K562 (cell line): ENCODE measurements at regions not wholly inside any gene's neighbourhood (a gene's known extent, or its start where the extent isn't known, plus 50 kb on each side); places are given as distances from the start of the nearest gene placed in this dataset.

Experiments used
- ATF4 ChIP-seq: fragments of 450-650 bp; formaldehyde crosslinking; IDR thresholded peaks from 2 replicates; pipeline ENCODE4 v1.4.0; 2022; ENCODE audit warnings: mild to moderate bottlenecking, moderate library complexity
- BRD9 ChIP-seq: fragments of 450-650 bp; IDR thresholded peaks from 2 replicates; pipeline ENCODE4 v1.6.1; 2018; ENCODE audit warnings: low read depth; ENCODE audit not compliant: partially characterized antibody
- CREB1 ChIP-seq, 2 experiments: sonication (generic) in 1 of 2; formaldehyde crosslinking in 1 of 2; IDR thresholded peaks; 2 replicates each; pipeline versions ENCODE4 v1.6.1 to v1.8.0; 2012 to 2022; ENCODE audit warnings: inconsistent platforms in 1 of 2, mild to moderate bottlenecking in 1 of 2, missing genetic modification reagents in 1 of 2, moderate library complexity in 1 of 2
- E2F5 ChIP-seq: sonication (generic); formaldehyde crosslinking; IDR thresholded peaks from 2 replicates; pipeline ENCODE4 v1.8.0; 2022; ENCODE audit warnings: mild to moderate bottlenecking, missing genetic modification reagents
- EGR1 ChIP-seq: fragments of 450-650 bp; conservative IDR thresholded peaks from 2 replicates; pipeline ENCODE4 v1.6.1; 2017; ENCODE audit warnings: mild to moderate bottlenecking
- FOXJ3 ChIP-seq: sonication (generic); formaldehyde crosslinking; IDR thresholded peaks from 2 replicates; pipeline ENCODE4 v1.4.0; 2020; ENCODE audit warnings: mild to moderate bottlenecking, missing genetic modification reagents
- FOXK2 ChIP-seq, 2 experiments: fragments of 450-650 bp; IDR thresholded peaks in 1 of 2; conservative IDR thresholded peaks in 1 of 2; 2 replicates each; pipeline ENCODE4 v1.6.1; 2016; ENCODE audit warnings: low read depth in 2 of 2, mild to moderate bottlenecking in 1 of 2
- KDM5B ChIP-seq: fragments of 200-600 bp; sonication (generic); IDR thresholded peaks from 2 replicates; pipeline ENCODE4 v1.6.1; 2012; ENCODE audit warnings: low read depth, mild to moderate bottlenecking, moderate library complexity, low read length, control low read depth, inconsistent platforms; ENCODE audit not compliant: insufficient replicate concordance
- MCM7 ChIP-seq, 2 experiments: fragments of 450-650 bp; IDR thresholded peaks; 2 replicates each; pipeline ENCODE4 v1.6.1; 2016 to 2018
- NFATC3 ChIP-seq: fragments of 450-650 bp; IDR thresholded peaks from 2 replicates; pipeline ENCODE4 v1.6.1; 2017; ENCODE audit warnings: mild to moderate bottlenecking
- PATZ1 ChIP-seq: fragments of 250-450 bp; sonication (Bioruptor Pico); IDR thresholded peaks from 2 replicates; pipeline ENCODE4 v1.5.0; 2020; ENCODE audit warnings: mild to moderate bottlenecking, borderline replicate concordance
- SMARCE1 ChIP-seq: fragments of 450-650 bp; IDR thresholded peaks from 2 replicates; pipeline ENCODE4 v1.7.1; 2016; ENCODE audit warnings: mild to moderate bottlenecking
- STAG1 ChIP-seq: sonication (generic); formaldehyde crosslinking; IDR thresholded peaks from 2 replicates; pipeline ENCODE4 v1.5.0; 2020; ENCODE audit warnings: missing genetic modification reagents, borderline replicate concordance
- TCF15 ChIP-seq: fragments of 250-450 bp; sonication (Bioruptor Pico); IDR thresholded peaks from 2 replicates; pipeline ENCODE4 v1.8.0; 2022; ENCODE audit warnings: moderate library complexity, mild to moderate bottlenecking, inconsistent platforms
- TCF3 ChIP-seq: sonication (generic); formaldehyde crosslinking; IDR thresholded peaks from 2 replicates; pipeline ENCODE4 v1.4.0; 2020; ENCODE audit warnings: mild to moderate bottlenecking, missing genetic modification reagents
- TFAM ChIP-seq: fragments of 250-450 bp; sonication (Bioruptor Pico); conservative IDR thresholded peaks from 2 replicates; pipeline ENCODE4 v1.5.0; 2021; ENCODE audit warnings: mild to moderate bottlenecking, moderate library complexity
- TGIF2 ChIP-seq: sonication (generic); formaldehyde crosslinking; IDR thresholded peaks from 2 replicates; pipeline ENCODE4 v1.8.1; 2022; ENCODE audit warnings: mild to moderate bottlenecking, missing genetic modification reagents, moderate library complexity
- U2AF1 ChIP-seq: fragments of 200-400 bp; formaldehyde crosslinking; optimal IDR thresholded peaks from 2 replicates; pipeline ENCODE3; 2017; ENCODE audit warnings: mild to moderate bottlenecking, low read depth, low read length, moderate library complexity
- ZBED1 ChIP-seq: IDR thresholded peaks from 2 replicates; pipeline ENCODE4 v1.6.1; 2014
- ZC3H4 ChIP-seq: sonication (generic); formaldehyde crosslinking; IDR thresholded peaks from 2 replicates; pipeline ENCODE4 v1.9.0; 2021; ENCODE audit warnings: missing genetic modification reagents, borderline replicate concordance
- ZNF121 ChIP-seq: sonication (generic); formaldehyde crosslinking; conservative IDR thresholded peaks from 2 replicates; pipeline ENCODE4 v1.8.0; 2022; ENCODE audit warnings: missing genetic modification reagents
- ZNF140 ChIP-seq: fragments of 250-450 bp; sonication (Bioruptor Pico); IDR thresholded peaks from 2 replicates; pipeline ENCODE4 v1.8.0; 2021; ENCODE audit warnings: moderate library complexity, mild to moderate bottlenecking, inconsistent platforms
- ZNF644 ChIP-seq: fragments of 200-800 bp; sonication (Bioruptor generic); IDR thresholded peaks from 2 replicates; pipeline ENCODE4 v1.6.1; 2016; ENCODE audit warnings: low read depth, missing genetic modification characterization, missing compliant biosample characterization
- TF ChIP-seq, protein P1 (sequence below): fragments of 450-650 bp; IDR thresholded peaks from 2 replicates; pipeline ENCODE4 v1.6.1; 2016; ENCODE audit warnings: antibody characterized with exemption

DNA sequence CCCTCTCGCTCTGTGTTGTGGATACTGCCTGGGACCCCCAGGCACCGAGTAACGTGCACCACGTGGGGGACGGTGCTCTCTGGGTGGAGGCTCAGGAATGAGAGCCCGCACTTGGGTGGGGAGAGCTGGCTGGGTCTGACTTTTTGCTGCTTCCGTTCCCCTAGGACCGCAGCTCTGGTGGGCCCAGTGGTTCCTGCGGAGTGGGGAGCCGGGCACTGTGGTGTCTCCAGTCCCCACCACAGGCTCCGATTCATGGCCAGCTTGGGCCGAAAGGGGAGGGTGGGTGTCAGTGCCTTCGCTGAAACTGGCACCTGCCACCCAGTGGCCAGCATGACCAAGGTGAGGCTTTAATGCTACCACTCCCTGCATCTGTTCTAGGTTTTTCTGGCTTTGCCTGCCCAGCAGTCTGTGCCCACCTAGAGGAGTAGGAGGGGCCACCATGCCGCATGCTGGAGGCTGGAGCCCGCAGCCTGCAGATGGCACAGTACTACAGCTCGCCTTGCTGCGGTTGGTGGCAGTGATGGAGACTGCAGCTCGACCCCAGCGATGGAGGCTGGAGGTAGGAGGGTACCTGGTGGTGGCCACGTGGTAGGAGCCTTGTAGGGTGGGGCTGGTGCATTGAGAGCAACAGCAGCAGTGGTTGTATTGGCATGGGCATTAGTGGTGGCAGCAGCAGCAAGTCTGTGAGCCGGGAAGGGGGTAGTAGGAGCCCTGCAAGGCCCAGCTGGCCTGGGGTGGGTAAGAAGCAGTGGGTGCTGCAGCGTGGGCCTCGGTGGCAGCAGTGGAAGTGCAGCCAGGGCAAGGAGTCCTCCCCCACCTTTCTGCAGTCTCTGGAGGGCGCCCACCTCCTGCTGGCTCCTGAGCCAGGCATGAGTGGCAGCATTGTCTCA is 118.8 kb upstream of the VPREB1 start (continued):
- TF ChIP-seq ZNF121 (no peak), ZNF644 (tag) (no peak), EGR1 (no peak), TCF3 (no peak), NFATC3 (no peak), E2F5 (no peak), TCF15 (CRISPR knock-in tag) (no peak), BRD9 (no peak), ZC3H4 (CRISPR knock-in tag) (peak; percentile 82; the same call in 1 of the 2 replicates), KDM5B (no peak), FOXK2 (conservative IDR thresholded peaks at IDR 0.05 in 1 of 2, IDR thresholded peaks at IDR 0.05 in 1 of 2; ENCODE audit: low read depth in 2 of 2) (no peak), FOXJ3 (no peak), MCM7 (IDR thresholded peaks at IDR 0.05) (no peak), STAG1 (CRISPR knock-in tag) (peak; percentile 20; the same call in 1 of the 2 replicates), SMARCE1 (no peak), TFAM (no peak), U2AF1 (no peak), TGIF2 (CRISPR knock-in tag) (no peak), PATZ1 (CRISPR knock-in tag) (no peak), CREB1 (IDR thresholded peaks at IDR 0.05) (no peak), CREB1 (CRISPR knock-in tag; IDR thresholded peaks at IDR 0.05) (no peak), ZBED1 (no peak), ATF4 (CRISPR knock-in tag) (no peak), ZNF140 (CRISPR knock-in tag) (no peak)
- TF ChIP-seq, protein P1, sequence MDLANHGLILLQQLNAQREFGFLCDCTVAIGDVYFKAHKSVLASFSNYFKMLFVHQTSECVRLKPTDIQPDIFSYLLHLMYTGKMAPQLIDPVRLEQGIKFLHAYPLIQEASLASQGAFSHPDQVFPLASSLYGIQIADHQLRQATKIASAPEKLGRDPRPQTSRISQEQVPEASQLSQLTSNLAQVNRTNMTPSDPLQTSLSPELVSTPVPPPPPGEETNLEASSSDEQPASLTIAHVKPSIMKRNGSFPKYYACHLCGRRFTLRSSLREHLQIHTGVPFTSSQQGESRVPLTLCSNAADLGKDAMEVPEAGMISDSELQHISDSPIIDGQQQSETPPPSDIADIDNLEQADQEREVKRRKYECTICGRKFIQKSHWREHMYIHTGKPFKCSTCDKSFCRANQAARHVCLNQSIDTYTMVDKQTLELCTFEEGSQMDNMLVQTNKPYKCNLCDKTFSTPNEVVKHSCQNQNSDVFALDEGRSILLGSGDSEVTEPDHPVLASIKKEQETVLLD = no peak
